GM18868 (cell line): ENCODE measurements at regions not wholly inside any gene's neighbourhood (a gene's known extent, or its start where the extent isn't known, plus 50 kb on each side); places are given as distances from the start of the nearest gene placed in this dataset.

Experiments
- ATAC-seq: cut with Tn5 transposase; IDR thresholded peaks from one replicate; pipeline ENCODE4 v1.9.1; 2021; ENCODE audit warnings: mild to moderate bottlenecking, moderate library complexity; ENCODE audit not compliant: unreplicated experiment

- no peak for ATAC-seq
Measured at GRCh38 chr12:3972576-3972975, 99.4 kb upstream of the PARP11 start.

- no peak for ATAC-seq
Measured at GRCh38 chr12:3968523-3968922, 95.3 kb upstream of the PARP11 start.

- no peak for ATAC-seq
Measured at GRCh38 chr12:3967556-3968160, 94.5 kb upstream of the PARP11 start.

DNA sequence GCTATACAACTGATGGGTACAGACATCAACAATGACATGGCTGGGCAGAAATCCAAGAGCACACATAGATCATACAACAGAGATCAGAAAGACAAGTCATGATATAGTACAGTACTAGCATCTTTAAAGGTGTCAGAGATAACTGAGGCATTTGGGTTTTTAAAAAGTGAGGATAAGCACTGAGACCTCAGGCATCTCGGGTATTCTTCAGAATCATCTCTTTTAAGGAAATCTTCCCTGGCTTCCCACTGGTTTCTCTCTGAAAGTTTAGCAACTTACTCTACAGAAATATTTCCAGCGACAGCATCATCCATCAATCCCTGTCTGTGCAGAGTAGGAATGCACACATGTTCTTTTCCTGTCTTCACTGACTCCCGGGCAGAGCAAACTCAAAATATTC, 93.2 kb upstream of the PARP11 start:
- ATAC-seq = no peak

DNA sequence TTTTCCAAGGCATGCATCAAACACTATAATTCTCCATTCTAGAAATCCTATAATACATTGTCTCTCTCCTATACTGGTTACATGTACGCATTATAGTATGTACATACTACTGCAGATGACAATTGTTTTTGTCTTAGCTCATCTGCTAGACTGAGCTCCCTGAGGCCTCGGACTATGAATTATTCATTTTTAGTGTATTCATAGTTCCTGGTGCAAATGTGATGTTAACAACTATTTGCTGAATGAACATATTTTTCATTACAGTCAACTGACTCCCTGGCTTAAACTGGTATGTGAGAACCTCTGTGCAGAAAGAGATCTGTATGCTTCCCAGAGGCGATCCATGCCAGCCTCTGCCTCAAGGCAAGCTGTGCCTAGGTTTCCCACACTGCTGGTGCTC, 91.8 kb upstream of the PARP11 start:
- no peak for ATAC-seq

DNA sequence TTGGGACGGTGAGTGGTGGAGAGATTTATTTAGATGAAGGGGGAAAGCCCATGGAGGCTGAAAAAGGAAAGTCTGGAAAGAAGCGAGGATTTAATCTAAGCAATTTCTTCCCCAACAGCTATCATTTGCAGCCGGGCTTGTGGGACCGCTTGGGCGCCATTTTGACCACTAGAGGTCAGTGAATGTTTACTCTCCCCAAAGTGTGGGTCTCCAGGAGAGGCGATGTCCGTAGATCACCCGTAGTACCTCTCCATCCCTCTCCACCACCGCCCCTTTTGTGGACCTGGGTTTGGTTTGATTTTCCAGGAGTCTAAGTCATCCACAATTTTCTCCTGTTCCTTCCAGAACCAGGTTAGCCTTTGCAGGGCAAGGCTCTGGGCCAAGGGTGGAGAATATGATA, 91.2 kb upstream of the PARP11 start:
- ATAC-seq = no peak

GRCh38 chr12:3962631-3963483, 89.7 kb upstream of the PARP11 start:
- ATAC-seq = no peak

- ATAC-seq = no peak
Measured at GRCh38 chr12:3961591-3961990, 88.4 kb upstream of the PARP11 start.

DNA sequence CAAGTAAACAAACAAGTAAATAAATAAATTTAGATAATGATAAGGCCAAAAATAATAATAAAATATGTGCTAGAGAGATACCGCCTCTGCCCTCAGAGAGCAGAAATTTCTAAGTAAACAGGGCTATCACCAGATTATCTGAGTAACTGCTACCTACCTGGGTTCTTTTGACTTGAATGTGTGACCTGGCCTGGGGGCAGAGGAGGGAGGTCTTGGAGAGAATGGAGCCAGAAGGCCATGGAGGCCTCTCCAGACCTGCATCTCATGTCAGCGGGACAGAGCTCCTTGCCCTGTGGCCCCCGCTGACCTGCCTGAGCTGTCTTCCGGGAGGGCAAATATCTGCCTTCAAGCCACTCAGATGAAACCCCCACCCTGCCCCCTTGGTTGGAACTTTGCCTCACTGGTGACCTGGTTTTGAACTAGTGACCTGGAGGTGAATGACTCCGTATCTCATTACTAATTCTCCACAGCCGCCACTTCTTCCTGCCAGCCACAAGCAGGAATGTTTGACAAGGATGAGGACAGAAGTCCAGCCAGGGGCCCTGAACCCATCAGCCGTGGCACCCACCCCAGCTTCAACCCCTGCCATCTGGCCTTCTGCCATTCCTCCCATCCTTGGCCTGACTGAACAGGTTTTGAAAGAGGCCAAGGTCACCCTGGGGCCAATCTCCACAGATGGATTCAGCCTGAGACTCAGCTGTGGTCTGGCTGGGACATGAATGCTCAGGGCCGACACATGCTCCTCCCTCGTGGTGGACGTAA, 86.8 kb upstream of the PARP11 start:
- no peak for ATAC-seq

GRCh38 chr12:3958534-3958933, 85.3 kb upstream of the PARP11 start:
- ATAC-seq = no peak

DNA sequence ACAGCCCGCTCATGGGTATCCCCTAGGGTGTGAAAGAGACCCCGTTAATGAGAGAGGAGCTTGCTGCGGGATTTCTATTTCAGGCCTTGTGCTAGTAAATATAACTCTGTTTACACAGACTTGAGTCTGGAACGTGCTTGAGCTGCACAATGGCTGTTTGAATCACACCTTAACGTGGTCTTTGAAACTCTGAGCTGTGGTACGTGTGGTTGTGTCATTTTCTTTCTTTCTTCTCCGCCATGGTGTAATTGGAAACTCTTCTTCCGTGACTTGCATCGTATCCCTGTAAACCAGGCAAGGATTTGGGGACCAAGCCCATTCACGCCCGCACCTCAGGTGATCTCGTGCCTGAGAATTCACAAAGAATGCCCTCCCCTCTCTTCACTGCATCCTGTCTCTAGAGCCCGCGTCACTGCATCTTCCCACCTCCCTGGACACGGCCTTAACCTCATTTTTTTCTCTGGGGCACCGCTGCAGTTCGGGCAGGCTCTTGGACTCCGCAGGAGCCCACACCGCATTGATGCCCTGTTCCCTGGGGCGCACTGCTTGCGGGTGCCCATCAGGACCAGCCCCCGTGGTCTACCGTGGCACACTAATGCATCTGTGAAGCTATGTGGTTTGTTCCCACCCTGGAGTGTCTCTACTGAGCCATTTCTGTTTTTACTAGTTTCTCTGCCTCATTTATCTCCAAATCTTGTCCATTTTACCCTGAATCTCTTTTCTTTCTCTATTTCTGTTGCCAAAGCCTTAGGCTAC, 78.4 kb upstream of the PARP11 start:
- no peak for ATAC-seq

- no peak for ATAC-seq
Measured at GRCh38 chr12:3950714-3951320, 77.6 kb upstream of the PARP11 start.

- ATAC-seq = no peak
Measured at GRCh38 chr12:3947781-3948180, 74.6 kb upstream of the PARP11 start.

GRCh38 chr12:3945671-3946070, 72.5 kb upstream of the PARP11 start:
- ATAC-seq = no peak

GRCh38 chr12:3944620-3945019, 71.4 kb upstream of the PARP11 start:
- no peak for ATAC-seq

GRCh38 chr12:3938042-3938544, 64.9 kb upstream of the PARP11 start:
- no peak for ATAC-seq

GRCh38 chr12:3935078-3935477, 61.9 kb upstream of the PARP11 start:
- ATAC-seq = no peak

DNA sequence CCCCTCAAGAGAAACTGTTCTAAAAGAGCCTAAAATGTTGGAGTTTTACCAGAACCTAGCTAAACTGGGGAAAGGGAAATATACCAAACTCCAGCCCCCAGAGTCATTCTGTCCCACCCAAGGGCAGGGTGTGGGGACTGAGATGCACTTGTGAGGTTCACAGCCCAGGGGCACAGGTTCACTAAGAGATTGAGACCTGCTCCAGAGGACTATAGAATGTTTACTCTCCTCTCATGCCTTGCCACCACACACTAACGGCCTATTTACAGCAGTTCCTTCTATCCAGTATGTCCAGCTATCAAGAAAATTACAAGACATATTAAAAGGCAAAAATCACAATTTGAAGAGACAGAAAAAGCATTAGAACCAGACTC, 60.6 kb upstream of the PARP11 start:
- no peak for ATAC-seq

GRCh38 chr12:3933074-3933818, 60.0 kb upstream of the PARP11 start:
- ATAC-seq = no peak

GRCh38 chr12:3931776-3932175, 58.6 kb upstream of the PARP11 start:
- no peak for ATAC-seq
